ENCODE measurements at regions not wholly inside any gene's neighbourhood (a gene's known extent, or its start where the extent isn't known, plus 50 kb on each side); places are given as distances from the start of the nearest gene placed in this dataset.

- Mint-ChIP-seq H3K27me3 (ENCODE audit: insufficient read depth, low read depth) (peaks cover 9% of the 10 kb centered on the region), H3K27ac (no peak overlapping the region), H3K4me3 (no peak overlapping the region), H3K9me3 (no peaks in the 10 kb centered on the region), H3K4me1 (peaks cover 9% of the 10 kb centered on the region), H3K36me3 (no peaks in the 10 kb centered on the region)
- no peaks in the 10 kb centered on the region for H3K27me3 ChIP-seq
- DNase-seq (ENCODE audit: low spot score) = no peak
- H3F3A ChIP-seq (ENCODE audit: low read depth) = no peaks in the 10 kb centered on the region
- no peak for TF ChIP-seq EZH2 (IDR thresholded peaks at IDR 0.05)
- TF ChIP-seq CTCF (IDR thresholded peaks at IDR 0.05) = no peak
- no peak for TF ChIP-seq EZH2phosphoT487 (IDR thresholded peaks at IDR 0.05)
- no peak overlapping the region for H2AFZ ChIP-seq (replicated peaks)
- H3K9me3 ChIP-seq (ENCODE audit: low read depth) = no peaks in the 10 kb centered on the region
- H3K9ac ChIP-seq = no peak overlapping the region
- no peak overlapping the region for H3K4me2 ChIP-seq
- no peak overlapping the region for H3K4me3 ChIP-seq
- no peaks in the 10 kb centered on the region for H4K20me1 ChIP-seq (ENCODE audit: low read depth)
- no peaks in the 10 kb centered on the region for H3K4me1 ChIP-seq
- no peaks in the 10 kb centered on the region for H3K36me3 ChIP-seq
- no peaks in the 10 kb centered on the region for H3K79me2 ChIP-seq (ENCODE audit: low read depth)
- no peak overlapping the region for H3K27ac ChIP-seq
Measured at GRCh38 chr2:23322567-23323197, 62.3 kb upstream of the KLHL29 start.

- no peak overlapping the region for H3K4me2 ChIP-seq
- H3K79me2 ChIP-seq (ENCODE audit: low read depth) = no peaks in the 10 kb centered on the region
- DNase-seq (ENCODE audit: low spot score) = no peak
- H2AFZ ChIP-seq (replicated peaks) = no peak overlapping the region
- H3K4me3 Mint-ChIP-seq = no peak overlapping the region
- no peak overlapping the region for H3K27ac ChIP-seq
- H3K4me3 ChIP-seq = no peak overlapping the region
- no peaks in the 10 kb centered on the region for H3K36me3 ChIP-seq
- H3K9me3 ChIP-seq (ENCODE audit: low read depth) = no peaks in the 10 kb centered on the region
- H3K9ac ChIP-seq = no peak overlapping the region
- peaks cover 9% of the 10 kb centered on the region for H3K4me1 Mint-ChIP-seq
- no peaks in the 10 kb centered on the region for H3F3A ChIP-seq (ENCODE audit: low read depth)
- no peaks in the 10 kb centered on the region for H3K4me1 ChIP-seq
- H3K36me3 Mint-ChIP-seq = no peaks in the 10 kb centered on the region
- TF ChIP-seq CTCF (IDR thresholded peaks at IDR 0.05) = no peak
- no peaks in the 10 kb centered on the region for H3K9me3 Mint-ChIP-seq
- H3K27me3 ChIP-seq = no peaks in the 10 kb centered on the region
- H3K27me3 Mint-ChIP-seq (ENCODE audit: insufficient read depth, low read depth) = peaks cover 9% of the 10 kb centered on the region
- H3K27ac Mint-ChIP-seq = no peak overlapping the region
- H4K20me1 ChIP-seq (ENCODE audit: low read depth) = no peaks in the 10 kb centered on the region
Measured at GRCh38 chr2:23323198-23323916, 61.6 kb upstream of the KLHL29 start.

- Mint-ChIP-seq H3K9me3 (no peaks in the 10 kb centered on the region), H3K27ac (no peak overlapping the region), H3K4me3 (no peak overlapping the region), H3K4me1 (peaks cover 9% of the 10 kb centered on the region), H3K36me3 (no peaks in the 10 kb centered on the region), H3K27me3 (ENCODE audit: insufficient read depth, low read depth) (peaks cover 9% of the 10 kb centered on the region)
- Histone ChIP-seq H3K27me3 (no peaks in the 10 kb centered on the region), H2AFZ (replicated peaks) (no peak overlapping the region), H3K36me3 (no peaks in the 10 kb centered on the region), H3K27ac (no peak overlapping the region), H3K9me3 (ENCODE audit: low read depth) (no peaks in the 10 kb centered on the region), H3K4me2 (no peak overlapping the region), H3K4me3 (no peak overlapping the region), H4K20me1 (ENCODE audit: low read depth) (no peaks in the 10 kb centered on the region), H3K4me1 (no peaks in the 10 kb centered on the region), H3K9ac (no peak overlapping the region), H3K79me2 (ENCODE audit: low read depth) (no peaks in the 10 kb centered on the region), H3F3A (ENCODE audit: low read depth) (no peaks in the 10 kb centered on the region)
- no peak for TF ChIP-seq EZH2 (IDR thresholded peaks at IDR 0.05)
- no peak for DNase-seq (ENCODE audit: low spot score)
Measured at GRCh38 chr2:23323917-23324680, 60.9 kb upstream of the KLHL29 start.
